NCI-H82 treated with DMSO at 0.1 percent for 48 hours (cell line): ENCODE measurements at regions not wholly inside any gene's neighbourhood (a gene's known extent, or its start where the extent isn't known, plus 50 kb on each side); places are given as distances from the start of the nearest gene placed in this dataset.
"Not testable (repeated sequence)": the region's sequence is repeated elsewhere in the genome, so short reads cannot be mapped to it uniquely, and the experiment has no call there.

Experiments used
- DNase-seq: peaks from one replicate; lab custom pipeline; 2025; ENCODE audit not compliant: unreplicated experiment; lab: John Stamatoyannopoulos, UW

GRCh38 chr22:22820076-22820475, 67.5 kb upstream of the IGLL5 start:
- DNase-seq = no peak

- no peak for DNase-seq
Observed at GRCh38 chr22:22820626-22821025, 67.0 kb upstream of the IGLL5 start.

- no peak for DNase-seq
Observed at GRCh38 chr22:22821340-22821739, 66.3 kb upstream of the IGLL5 start.

- DNase-seq = no peak
Observed at GRCh38 chr22:22822106-22822505, 65.5 kb upstream of the IGLL5 start.

GRCh38 chr22:22822553-22822952, 65.1 kb upstream of the IGLL5 start:
- not testable (repeated sequence) for DNase-seq

GRCh38 chr22:22823131-22823810, 64.3 kb upstream of the IGLL5 start:
- no peak for DNase-seq

- DNase-seq = no peak
Observed at GRCh38 chr22:22824340-22825212, 63.0 kb upstream of the IGLL5 start.

GRCh38 chr22:22825213-22825593, 62.4 kb upstream of the IGLL5 start:
- no peak for DNase-seq

GRCh38 chr22:22827187-22827939, 60.3 kb upstream of the IGLL5 start:
- no peak for DNase-seq

- no peak for DNase-seq
Observed at GRCh38 chr22:22830193-22830592, 57.4 kb upstream of the IGLL5 start.

- DNase-seq = no peak
Observed at GRCh38 chr22:22830957-22831688, 56.5 kb upstream of the IGLL5 start.

- DNase-seq = no peak
Observed at GRCh38 chr22:22833059-22833458, 54.6 kb upstream of the IGLL5 start.

- no peak for DNase-seq
Observed at GRCh38 chr22:22833488-22833887, 54.1 kb upstream of the IGLL5 start.

- DNase-seq = no peak
Observed at GRCh38 chr22:22834204-22834603, 53.4 kb upstream of the IGLL5 start.

GRCh38 chr22:22834783-22835182, 52.8 kb upstream of the IGLL5 start:
- DNase-seq = no peak

GRCh38 chr22:22835242-22835641, 52.4 kb upstream of the IGLL5 start:
- no peak for DNase-seq

- no peak for DNase-seq
Observed at GRCh38 chr22:22835771-22836291, 51.8 kb upstream of the IGLL5 start.

GRCh38 chr22:22836635-22837034, 51.0 kb upstream of the IGLL5 start:
- DNase-seq = no peak
